ENCODE measurements at regions not wholly inside any gene's neighbourhood (a gene's known extent, or its start where the extent isn't known, plus 50 kb on each side); places are given as distances from the start of the nearest gene placed in this dataset.

DNA sequence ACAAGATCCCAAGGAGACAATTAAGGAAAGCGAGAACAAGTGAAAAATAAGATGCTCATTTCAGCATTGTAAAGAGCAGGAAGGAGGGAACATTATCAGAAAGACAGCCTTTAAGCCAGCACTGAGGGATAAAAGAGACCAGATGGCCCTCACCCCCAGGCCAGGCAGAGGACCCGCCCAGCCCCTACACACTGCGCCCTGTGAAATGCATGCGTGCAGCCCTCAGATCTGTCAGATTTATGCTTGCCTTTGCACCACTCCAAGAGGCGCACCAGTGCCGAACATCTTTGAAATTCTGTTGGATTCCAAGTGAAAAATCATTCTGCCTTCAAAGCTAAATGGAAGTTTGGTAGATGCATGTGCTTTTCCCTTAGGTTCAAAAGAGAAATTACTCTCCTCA lies 378.0 kb downstream of the MLLT3 start:
- TF ChIP-seq, protein P1, sequence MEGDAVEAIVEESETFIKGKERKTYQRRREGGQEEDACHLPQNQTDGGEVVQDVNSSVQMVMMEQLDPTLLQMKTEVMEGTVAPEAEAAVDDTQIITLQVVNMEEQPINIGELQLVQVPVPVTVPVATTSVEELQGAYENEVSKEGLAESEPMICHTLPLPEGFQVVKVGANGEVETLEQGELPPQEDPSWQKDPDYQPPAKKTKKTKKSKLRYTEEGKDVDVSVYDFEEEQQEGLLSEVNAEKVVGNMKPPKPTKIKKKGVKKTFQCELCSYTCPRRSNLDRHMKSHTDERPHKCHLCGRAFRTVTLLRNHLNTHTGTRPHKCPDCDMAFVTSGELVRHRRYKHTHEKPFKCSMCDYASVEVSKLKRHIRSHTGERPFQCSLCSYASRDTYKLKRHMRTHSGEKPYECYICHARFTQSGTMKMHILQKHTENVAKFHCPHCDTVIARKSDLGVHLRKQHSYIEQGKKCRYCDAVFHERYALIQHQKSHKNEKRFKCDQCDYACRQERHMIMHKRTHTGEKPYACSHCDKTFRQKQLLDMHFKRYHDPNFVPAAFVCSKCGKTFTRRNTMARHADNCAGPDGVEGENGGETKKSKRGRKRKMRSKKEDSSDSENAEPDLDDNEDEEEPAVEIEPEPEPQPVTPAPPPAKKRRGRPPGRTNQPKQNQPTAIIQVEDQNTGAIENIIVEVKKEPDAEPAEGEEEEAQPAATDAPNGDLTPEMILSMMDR (conservative IDR thresholded peaks at IDR 0.05; ENCODE audit: low read length): no peak
- no peak for TF ChIP-seq EZH2phosphoT487 (IDR thresholded peaks at IDR 0.05; ENCODE audit: borderline replicate concordance, low read depth, low read length)

All from OCI-LY7 (cell line).